CD4-positive, alpha-beta T cell treated with Interleukin-15 for 1 hour (primary cell): ENCODE measurements at regions not wholly inside any gene's neighbourhood (a gene's known extent, or its start where the extent isn't known, plus 50 kb on each side); places are given as distances from the start of the nearest gene placed in this dataset.

Experiments
- DNase-seq: peaks from one replicate; pipeline ENCODE4 v3.0.0-alpha.2; 2020

DNA sequence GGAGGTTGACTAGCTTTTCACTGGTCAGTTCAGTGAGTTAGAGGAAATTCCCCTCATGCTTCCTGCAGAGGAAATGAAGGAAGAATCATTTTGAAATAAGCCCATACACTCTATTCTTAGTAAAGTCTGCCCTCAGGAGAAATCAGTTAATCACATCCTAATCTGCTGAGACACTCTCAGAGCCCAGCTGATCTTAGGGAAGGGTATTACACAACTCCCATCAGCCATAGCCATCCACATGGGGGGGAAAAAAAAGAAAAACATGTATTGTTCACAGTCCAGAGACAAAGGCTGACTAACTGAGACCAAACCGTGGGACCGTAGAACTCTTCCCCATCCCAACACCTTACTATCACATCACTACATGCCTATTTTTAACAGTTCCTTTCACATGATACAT lies 722.3 kb downstream of the CDH8 start:
- no peak for DNase-seq

DNA sequence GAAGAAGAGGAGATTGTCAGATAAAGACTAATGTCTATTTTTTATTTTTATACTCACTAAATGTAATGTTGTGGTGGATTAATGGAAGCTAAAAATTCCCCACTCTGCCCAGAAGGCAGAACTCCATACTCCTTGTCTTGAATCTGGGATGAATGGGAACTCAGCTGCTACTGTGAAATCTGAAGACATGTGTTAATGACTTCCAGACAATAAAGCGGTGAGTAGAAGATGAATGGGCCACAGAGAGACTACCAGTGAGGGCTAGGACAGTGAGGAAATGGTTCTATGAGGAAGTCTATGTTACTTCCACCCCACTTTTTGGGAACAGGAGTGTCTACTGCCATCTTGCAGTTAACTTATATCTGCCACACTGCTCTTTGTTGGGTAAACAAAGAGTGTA lies 726.9 kb downstream of the CDH8 start:
- no peak for DNase-seq

GRCh38 chr16:61306204-61306603 lies 730.0 kb downstream of the CDH8 start:
- DNase-seq = no peak

GRCh38 chr16:61296814-61297213 lies 739.4 kb downstream of the CDH8 start:
- DNase-seq = no peak

GRCh38 chr16:61296305-61296704 lies 739.9 kb downstream of the CDH8 start:
- no peak for DNase-seq

DNA sequence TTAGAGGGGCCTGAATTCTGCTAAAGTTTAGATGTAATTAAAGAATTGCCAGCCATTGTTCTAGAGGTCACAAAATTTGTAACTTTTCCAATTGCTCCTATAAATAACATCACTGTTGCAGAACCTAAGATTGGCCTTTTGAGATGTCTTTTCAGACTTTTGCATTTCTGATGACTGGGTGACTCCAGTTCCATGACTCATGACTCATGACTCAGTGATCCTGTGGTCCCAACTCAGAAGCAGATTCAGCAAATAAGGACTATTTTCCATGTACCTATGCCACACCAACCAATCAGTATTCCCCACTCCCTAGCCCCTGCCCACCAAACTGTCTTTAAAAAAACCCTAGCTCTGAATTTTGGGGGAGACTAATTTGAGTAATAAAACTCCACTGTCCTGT lies 740.9 kb downstream of the CDH8 start:
- no peak for DNase-seq

- DNase-seq = no peak
Measured at GRCh38 chr16:61289141-61289540, 747.1 kb downstream of the CDH8 start.

GRCh38 chr16:61277849-61278248 lies 758.4 kb downstream of the CDH8 start:
- no peak for DNase-seq

DNA sequence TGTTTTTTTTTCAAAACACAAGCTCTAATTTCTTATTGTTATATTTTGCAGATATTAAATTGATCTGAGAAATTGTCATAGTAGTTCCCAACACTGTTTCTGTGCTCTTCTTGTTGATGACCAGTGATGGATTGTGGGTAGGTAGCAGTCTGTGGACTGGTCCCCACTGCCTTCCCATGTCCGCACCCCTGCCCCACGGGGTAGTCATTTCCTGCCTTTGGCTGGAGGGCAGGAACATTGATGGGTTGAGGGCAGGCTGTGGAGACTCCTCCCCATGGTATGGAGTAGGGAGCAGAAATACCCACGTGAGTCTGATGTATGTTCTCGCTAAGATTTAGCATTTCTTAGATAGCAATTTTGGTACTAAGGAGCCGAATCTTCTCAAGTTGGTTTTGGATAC lies 762.0 kb downstream of the CDH8 start:
- no peak for DNase-seq

DNA sequence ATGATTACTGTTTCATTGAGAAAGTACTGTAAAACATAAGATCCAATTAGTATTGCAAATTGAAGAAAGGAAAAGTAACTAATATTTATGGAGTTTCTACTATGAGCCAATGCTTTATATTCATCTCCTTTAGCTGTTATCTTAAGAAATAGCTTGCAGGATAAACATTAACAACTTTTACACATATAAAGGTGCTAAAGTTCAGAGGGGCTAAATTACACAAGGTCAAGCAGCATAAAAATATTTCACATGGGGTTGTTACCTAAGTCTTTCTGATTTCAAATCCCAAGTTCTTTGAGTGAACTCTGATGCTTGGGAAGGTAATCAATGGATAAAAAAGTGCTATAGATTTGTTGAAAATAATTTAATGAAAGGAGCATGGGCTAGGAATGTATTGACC lies 765.5 kb downstream of the CDH8 start:
- no peak for DNase-seq

DNA sequence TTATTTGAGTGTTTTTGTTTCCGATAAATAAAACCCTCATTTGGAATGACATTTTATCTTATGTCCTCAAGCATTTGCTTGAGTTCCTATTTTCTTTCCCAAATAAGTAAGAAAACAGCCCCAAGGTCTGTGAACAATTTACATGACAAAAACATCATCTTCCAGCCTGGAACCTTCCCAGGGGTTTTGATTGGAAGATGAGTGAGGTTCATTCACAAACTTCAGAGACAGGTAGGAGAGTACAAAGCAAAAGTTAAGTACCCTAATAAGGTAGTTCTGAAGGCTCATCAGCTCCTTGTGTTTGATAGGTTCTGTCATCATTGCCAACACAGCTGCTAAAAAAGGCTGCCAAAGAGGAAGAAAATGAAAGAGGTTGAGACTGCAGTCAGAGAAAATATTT lies 772.8 kb downstream of the CDH8 start:
- DNase-seq = no peak

GRCh38 chr16:61261315-61261714 lies 774.9 kb downstream of the CDH8 start:
- no peak for DNase-seq

DNA sequence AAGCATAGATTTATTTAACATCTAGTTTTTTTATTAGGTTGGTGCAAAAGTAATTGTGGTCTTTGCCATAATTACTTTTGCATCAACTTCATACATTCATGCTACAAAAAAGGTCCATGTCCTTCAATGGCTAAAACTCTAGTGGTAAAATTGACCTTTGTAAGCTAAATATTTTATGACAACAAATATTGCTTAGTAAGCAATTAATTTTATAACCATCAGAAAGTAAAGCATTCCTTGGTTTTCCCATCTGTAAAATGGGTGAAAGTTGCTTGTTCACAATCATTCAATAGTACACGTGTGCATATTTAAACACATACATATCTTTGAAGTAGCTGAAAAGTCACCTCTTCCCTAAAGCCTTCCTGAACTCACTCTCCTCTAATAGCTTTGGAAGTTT lies 789.6 kb downstream of the CDH8 start:
- no peak for DNase-seq

GRCh38 chr16:61243954-61244353 lies 792.3 kb downstream of the CDH8 start:
- DNase-seq = no peak

- DNase-seq = no peak
Measured at GRCh38 chr16:61237884-61238485, 798.3 kb downstream of the CDH8 start.

- no peak for DNase-seq
Measured at GRCh38 chr16:61233713-61234112, 802.5 kb downstream of the CDH8 start.

DNA sequence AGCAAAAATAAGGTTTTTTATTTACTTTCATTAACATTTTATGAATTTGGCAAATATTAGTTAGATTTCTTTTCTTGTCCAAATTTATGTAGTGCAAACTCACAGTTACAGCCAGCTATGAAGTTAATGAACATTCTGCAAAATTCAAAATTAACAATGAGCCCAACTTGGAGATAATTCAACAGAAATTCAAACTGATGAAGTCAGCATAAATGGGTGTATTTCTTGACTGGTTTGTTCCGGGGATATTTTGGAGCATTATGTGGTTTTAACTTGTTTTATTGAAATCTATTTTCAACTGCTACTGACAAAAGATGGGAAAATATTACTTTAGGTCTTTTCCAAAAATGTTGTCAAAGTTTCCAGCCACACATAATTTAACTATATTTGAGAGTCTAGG lies 807.9 kb downstream of the CDH8 start:
- DNase-seq = no peak

DNA sequence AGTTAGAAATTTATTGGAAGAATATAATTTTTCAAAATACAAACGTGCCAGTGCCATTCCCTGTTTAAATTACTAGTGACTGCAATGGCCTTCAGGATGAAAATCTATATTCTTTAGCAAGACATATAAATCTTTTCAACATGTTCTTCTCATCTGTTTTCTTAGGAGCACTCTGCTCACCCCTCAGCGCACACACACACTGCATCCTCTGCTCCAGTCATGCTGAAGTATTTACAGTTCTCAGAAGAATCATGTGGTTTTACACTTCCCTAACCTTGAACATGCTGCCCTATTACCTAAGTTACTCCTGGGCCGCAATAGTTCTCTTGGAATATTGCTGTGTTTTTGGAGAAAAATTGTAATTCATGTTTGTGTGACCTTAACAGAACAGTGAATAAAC lies 820.6 kb downstream of the CDH8 start:
- DNase-seq = no peak

GRCh38 chr16:61214780-61215179 lies 821.5 kb downstream of the CDH8 start:
- DNase-seq = no peak

DNA sequence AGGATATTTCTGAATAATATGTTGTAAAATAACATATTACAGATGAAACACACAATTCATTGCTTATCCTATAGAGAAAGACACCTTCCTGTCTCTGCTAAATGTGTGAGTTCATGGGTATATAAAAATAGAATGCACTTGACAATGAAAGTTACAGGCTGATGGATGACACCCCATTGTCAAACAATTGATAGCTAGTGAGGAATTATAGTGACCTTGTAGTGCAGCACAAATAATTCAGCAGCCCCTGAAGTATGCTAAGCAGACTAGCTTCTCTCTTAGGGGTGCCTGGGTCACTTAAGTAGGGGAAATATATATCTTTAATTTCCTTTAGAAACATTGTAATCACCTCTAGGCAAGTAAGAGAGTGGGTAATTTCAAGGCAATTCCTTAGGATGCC lies 826.2 kb downstream of the CDH8 start:
- DNase-seq = no peak

DNA sequence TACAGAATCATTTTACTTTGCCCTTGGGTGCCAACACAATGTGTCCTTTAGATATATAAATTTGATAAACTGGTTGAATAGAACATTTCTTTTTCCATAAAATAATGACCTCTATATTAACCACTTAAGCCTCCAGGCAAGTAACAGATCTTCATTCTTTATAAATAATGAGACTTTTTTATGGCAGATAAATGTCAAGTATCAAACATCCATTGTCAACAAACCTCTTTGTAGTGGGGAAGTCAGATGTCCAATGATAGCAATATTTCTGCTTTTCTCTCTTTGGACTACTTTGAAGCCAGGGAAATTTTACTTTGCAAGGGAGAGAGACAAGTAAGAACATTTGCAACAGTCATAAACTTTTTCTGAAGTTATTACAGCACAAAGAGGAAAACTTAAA lies 841.2 kb downstream of the CDH8 start:
- DNase-seq = no peak

DNA sequence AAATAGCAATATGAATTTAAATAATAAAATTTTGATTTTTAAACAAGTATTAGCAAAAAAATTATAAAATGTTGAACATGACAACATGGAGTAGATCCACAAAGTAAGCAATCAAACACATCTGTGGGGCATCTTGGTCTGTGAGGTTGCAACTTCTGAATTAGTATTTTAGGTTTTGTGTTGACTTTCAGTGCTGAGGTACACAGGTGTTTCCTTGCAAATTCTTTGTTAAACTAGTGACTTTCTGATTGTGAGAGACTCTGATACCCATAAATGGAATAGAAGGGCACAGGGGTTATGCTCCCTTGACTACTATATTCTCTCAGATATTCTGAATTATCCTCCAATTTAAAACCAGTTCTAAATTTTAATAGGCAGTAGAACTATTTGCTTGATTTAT lies 841.7 kb downstream of the CDH8 start:
- no peak for DNase-seq

- no peak for DNase-seq
Measured at GRCh38 chr16:61182391-61182790, 853.8 kb downstream of the CDH8 start.

DNA sequence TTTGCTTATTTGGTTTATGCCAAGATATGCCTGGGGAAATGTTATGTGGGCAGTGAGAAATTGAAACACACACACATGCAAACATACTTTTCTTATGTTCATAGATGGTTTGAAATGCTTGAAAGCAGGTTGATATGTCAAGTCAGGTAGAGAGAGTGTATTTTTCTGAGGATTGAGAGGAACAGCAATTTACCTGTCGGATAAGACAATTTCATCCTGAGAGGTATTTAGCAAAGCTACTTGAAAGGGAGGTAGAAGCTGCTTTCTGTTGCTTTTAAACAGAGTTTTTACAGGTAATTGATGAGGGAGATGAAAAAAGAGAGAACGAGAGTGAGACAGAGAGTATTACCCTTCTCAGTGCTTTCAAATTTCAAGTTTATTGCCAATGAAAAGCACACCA lies 854.3 kb downstream of the CDH8 start:
- DNase-seq = no peak

- no peak for DNase-seq
Measured at GRCh38 chr16:61179561-61179960, 856.7 kb downstream of the CDH8 start.

DNA sequence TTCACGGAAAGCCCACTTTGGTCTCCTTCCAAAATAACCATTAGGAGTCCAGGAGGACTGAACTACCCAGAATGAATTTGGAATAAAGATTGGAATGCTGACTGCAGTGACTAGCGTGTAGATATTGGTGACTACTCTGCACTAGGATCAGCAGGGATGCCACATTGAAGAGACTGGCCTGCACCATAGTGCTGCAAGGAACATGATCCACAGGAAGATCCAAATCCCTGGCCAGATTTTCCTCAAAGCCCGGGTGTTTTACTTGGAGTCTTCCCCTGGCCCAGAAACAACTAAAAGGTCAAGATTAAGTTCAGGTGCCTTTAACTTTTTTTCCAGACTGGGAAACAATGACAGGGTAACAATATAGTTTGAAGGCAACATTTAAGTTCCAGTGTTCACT lies 870.4 kb downstream of the CDH8 start:
- no peak for DNase-seq
